Caco-2 (cell line): ENCODE measurements at regions not wholly inside any gene's neighbourhood (a gene's known extent, or its start where the extent isn't known, plus 50 kb on each side); places are given as distances from the start of the nearest gene placed in this dataset.

Experiments
- BruUV-seq: library from RNA; stranded (reverse); fragments of 400-500 nt; replicated peaks from 2 replicates; lab custom pipeline; 2021; lab: Mats Ljungman, UMichigan
- CTCF ChIA-PET: fragments of 300-600 bp; sonication (Branson Sonifier 250); formaldehyde crosslinking; loops from one replicate; lab custom pipeline; 2022; ENCODE audit warnings: antibody characterized with exemption; lab: Charles Lee
- POLR2A ChIA-PET: fragments of 300-600 bp; sonication (Branson Sonifier 250); formaldehyde crosslinking; loops from one replicate; lab custom pipeline; 2022; ENCODE audit warnings: antibody characterized with exemption; lab: Charles Lee
- DNase-seq, 2 experiments: peaks; one replicate each; pipeline versions ENCODE4 v3.0.0 to v3.0.0-alpha.2; 2020 to 2022
- H3K27me3 ChIP-seq: replicated peaks from 2 replicates; pipeline ENCODE4 v1.6.0; 2011; ENCODE audit warnings: low read length; ENCODE audit not compliant: control insufficient read depth, insufficient read depth
- H3K36me3 ChIP-seq: 2 replicates; pipeline ENCODE4 v1.5.1; 2011; ENCODE audit warnings: low read length; ENCODE audit not compliant: control insufficient read depth, insufficient read depth
- H3K4me1 ChIP-seq: fragments of 250-450 bp; sonication (Bioruptor Pico); 2 replicates; pipeline ENCODE4 v1.5.1; 2020; ENCODE audit warnings: mild to moderate bottlenecking
- H3K4me3 ChIP-seq: 2 replicates; pipeline ENCODE4 v1.5.1; 2011; ENCODE audit warnings: low read depth, mild to moderate bottlenecking, control low read depth, low read length
- H3K9me3 ChIP-seq: fragments of 250-450 bp; sonication (Bioruptor Pico); 2 replicates; pipeline ENCODE4 v1.5.1; 2020; ENCODE audit warnings: mild to moderate bottlenecking, moderate library complexity
- H3K27ac Mint-ChIP-seq: one replicate; pipeline ENCODE4 v1.8.0; 2022; ENCODE audit warnings: mixed read lengths; ENCODE audit not compliant: unreplicated experiment
- H3K27me3 Mint-ChIP-seq: one replicate; pipeline ENCODE4 v1.8.0; 2022; ENCODE audit warnings: mixed read lengths; ENCODE audit not compliant: insufficient read depth, unreplicated experiment
- H3K36me3 Mint-ChIP-seq: one replicate; pipeline ENCODE4 v1.8.0; 2022; ENCODE audit warnings: mild to moderate bottlenecking, mixed read lengths; ENCODE audit not compliant: insufficient read depth, unreplicated experiment
- H3K4me1 Mint-ChIP-seq: one replicate; pipeline ENCODE4 v1.8.0; 2022; ENCODE audit warnings: low read depth, mixed read lengths; ENCODE audit not compliant: unreplicated experiment
- H3K4me3 Mint-ChIP-seq: one replicate; pipeline ENCODE4 v1.8.0; 2022; ENCODE audit warnings: mild to moderate bottlenecking, moderate library complexity, mixed read lengths; ENCODE audit not compliant: unreplicated experiment
- H3K9me3 Mint-ChIP-seq: one replicate; pipeline ENCODE4 v1.8.0; 2022; ENCODE audit warnings: mixed read lengths; ENCODE audit not compliant: unreplicated experiment
- CTCF ChIP-seq, 2 experiments: fragments of 200-600 bp in 1 of 2; IDR thresholded peaks; 1 replicate in 1 of 2; 2 replicates in 1 of 2; pipeline versions ENCODE4 v1.5.1 to v1.8.0; 2011 to 2022; ENCODE audit warnings: antibody characterized with exemption in 1 of 2, control low read depth in 1 of 2, inconsistent platforms in 1 of 2, low read depth in 1 of 2, low read length in 1 of 2, mild to moderate bottlenecking in 1 of 2, moderate library complexity in 1 of 2; ENCODE audit not compliant: insufficient read depth in 1 of 2, severe bottlenecking in 1 of 2, unreplicated experiment in 1 of 2
- intact Hi-C: fragments of 100-400 bp; cut with micrococcal nuclease; formaldehyde crosslinking; loops from one replicate; pipeline ENCODE4 v1.10.0; 2022; ENCODE audit not compliant: unreplicated experiment

GRCh38 chr5:89349246-89349980, 466.4 kb upstream of the MEF2C start:
- BruUV-seq: no TSS peak
- POLR2A ChIA-PET: no interaction called here

GRCh38 chr5:89346573-89346972, 463.6 kb upstream of the MEF2C start:
- H3K27ac Mint-ChIP-seq: no peak overlapping the region
- H3K27me3 ChIP-seq: no peaks in the 10 kb centered on the region
- H3K36me3 Mint-ChIP-seq: no peaks in the 10 kb centered on the region
- TF ChIP-seq CTCF (IDR thresholded peaks at IDR 0.05; ENCODE audit: insufficient read depth in 1 of 2, low read depth in 1 of 2, low read length in 1 of 2, severe bottlenecking in 1 of 2, unreplicated experiment in 1 of 2): no peak
- POLR2A ChIA-PET: no interaction called here
- no peaks in the 10 kb centered on the region for H3K4me1 Mint-ChIP-seq
- H3K27me3 Mint-ChIP-seq: no peaks in the 10 kb centered on the region
- intact Hi-C loops: no loop called here
- CTCF ChIA-PET: no interaction called here
- H3K36me3 ChIP-seq: no peaks in the 10 kb centered on the region
- no peaks in the 10 kb centered on the region for H3K9me3 Mint-ChIP-seq
- no peak for DNase-seq
- H3K4me3 ChIP-seq: no peak overlapping the region
- H3K4me1 ChIP-seq: no peaks in the 10 kb centered on the region
- no TSS peak for BruUV-seq
- no peak overlapping the region for H3K4me3 Mint-ChIP-seq
- H3K9me3 ChIP-seq: no peaks in the 10 kb centered on the region

More at GRCh38 chr5:89349246-89349980, 466.4 kb upstream of the MEF2C start:
- no peak for TF ChIP-seq CTCF (IDR thresholded peaks at IDR 0.05; ENCODE audit: insufficient read depth in 1 of 2, low read depth in 1 of 2, low read length in 1 of 2, severe bottlenecking in 1 of 2, unreplicated experiment in 1 of 2)
- no peaks in the 10 kb centered on the region for H3K9me3 Mint-ChIP-seq
- H3K27me3 Mint-ChIP-seq: no peaks in the 10 kb centered on the region
- no peak overlapping the region for H3K4me3 ChIP-seq
- no peaks in the 10 kb centered on the region for H3K36me3 ChIP-seq
- intact Hi-C loops: no loop called here
- no peaks in the 10 kb centered on the region for H3K9me3 ChIP-seq
- H3K27ac Mint-ChIP-seq: no peak overlapping the region
- no peaks in the 10 kb centered on the region for H3K36me3 Mint-ChIP-seq
- no peaks in the 10 kb centered on the region for H3K4me1 Mint-ChIP-seq
- H3K4me3 Mint-ChIP-seq: no peak overlapping the region
- CTCF ChIA-PET: no interaction called here
- DNase-seq: no peak
- H3K27me3 ChIP-seq: no peaks in the 10 kb centered on the region
- no peaks in the 10 kb centered on the region for H3K4me1 ChIP-seq

GRCh38 chr5:89343666-89344065, 460.7 kb upstream of the MEF2C start:
- no peaks in the 10 kb centered on the region for H3K27me3 ChIP-seq
- BruUV-seq: no TSS peak
- no peaks in the 10 kb centered on the region for H3K9me3 ChIP-seq
- DNase-seq: no peak
- no peaks in the 10 kb centered on the region for H3K4me1 Mint-ChIP-seq
- H3K4me1 ChIP-seq: no peaks in the 10 kb centered on the region
- TF ChIP-seq CTCF (IDR thresholded peaks at IDR 0.05; ENCODE audit: insufficient read depth in 1 of 2, low read depth in 1 of 2, low read length in 1 of 2, severe bottlenecking in 1 of 2, unreplicated experiment in 1 of 2): no peak
- H3K27ac Mint-ChIP-seq: no peak overlapping the region
- H3K36me3 ChIP-seq: no peaks in the 10 kb centered on the region
- no peak overlapping the region for H3K4me3 Mint-ChIP-seq
- ChIA-PET CTCF (no interaction called here), POLR2A (no interaction called here)
- no peaks in the 10 kb centered on the region for H3K9me3 Mint-ChIP-seq
- intact Hi-C loops: no loop called here
- H3K36me3 Mint-ChIP-seq: no peaks in the 10 kb centered on the region
- H3K4me3 ChIP-seq: no peak overlapping the region
- no peaks in the 10 kb centered on the region for H3K27me3 Mint-ChIP-seq
